Thyroid gland (tissue), 4 donors: ENCODE measurements at regions not wholly inside any gene's neighbourhood (a gene's known extent, or its start where the extent isn't known, plus 50 kb on each side); places are given as distances from the start of the nearest gene placed in this dataset.

Experiments
- DNase-seq, 2 donors: peaks; one replicate each; pipeline ENCODE4 v3.0.0-alpha.2; 2019
- H3K27ac ChIP-seq, 3 donors: fragments of 200-600 bp; sonication (generic); 1 replicate in 2 of 3; 2 replicates in 1 of 3; pipeline ENCODE4 v1.5.1; 2016 to 2019; ENCODE audit warnings: mild to moderate bottlenecking in 1 of 3, moderate library complexity in 1 of 3
- H3K27me3 ChIP-seq: fragments of 200-600 bp; sonication (generic); one replicate; pipeline ENCODE4 v1.5.1; 2019
- H3K36me3 ChIP-seq, 2 donors: fragments of 200-600 bp; sonication (generic); one replicate each; pipeline ENCODE4 v1.5.1; 2016 to 2019
- H3K4me1 ChIP-seq, 2 donors: fragments of 200-600 bp; sonication (generic); one replicate each; pipeline ENCODE4 v1.5.1; 2017 to 2019
- H3K4me3 ChIP-seq, 3 donors: fragments of 200-600 bp; sonication (generic); replicated peaks in 1 of 3; 1 replicate in 2 of 3; 2 replicates in 1 of 3; pipeline ENCODE4 v1.5.1; 2016; ENCODE audit warnings: mild to moderate bottlenecking in 1 of 3
- H3K9me3 ChIP-seq: fragments of 200-600 bp; sonication (generic); one replicate; pipeline ENCODE4 v1.5.1; 2017
- POLR2A ChIP-seq, 2 donors: fragments of 450-650 bp; IDR thresholded peaks; one replicate each; pipeline ENCODE4 v1.6.1; 2017; ENCODE audit warnings: antibody characterized with exemption in 2 of 2, mild to moderate bottlenecking in 2 of 2, moderate library complexity in 1 of 2
- WGBS, 2 donors: methylation state at CpG; one replicate each; pipeline ENCODE4 v1.1.5; 2017; 5-methylcytosine and 5-hydroxymethylcytosine counted together
- intact Hi-C: fragments of 100-400 bp; cut with DNase I; formaldehyde crosslinking; loops from one replicate; pipeline ENCODE4 v1.15.1; 2023
- TF ChIP-seq, protein P1 (sequence below), 6 experiments: fragments of 200-600 bp in 3 of 6; fragments of 450-650 bp in 3 of 6; sonication (generic) in 3 of 6; IDR thresholded peaks; one replicate each; pipeline ENCODE4 v1.5.1; 2016 to 2019; ENCODE audit warnings: antibody characterized with exemption in 6 of 6, mild to moderate bottlenecking in 2 of 6, inconsistent platforms in 1 of 6, moderate library complexity in 1 of 6

DNA sequence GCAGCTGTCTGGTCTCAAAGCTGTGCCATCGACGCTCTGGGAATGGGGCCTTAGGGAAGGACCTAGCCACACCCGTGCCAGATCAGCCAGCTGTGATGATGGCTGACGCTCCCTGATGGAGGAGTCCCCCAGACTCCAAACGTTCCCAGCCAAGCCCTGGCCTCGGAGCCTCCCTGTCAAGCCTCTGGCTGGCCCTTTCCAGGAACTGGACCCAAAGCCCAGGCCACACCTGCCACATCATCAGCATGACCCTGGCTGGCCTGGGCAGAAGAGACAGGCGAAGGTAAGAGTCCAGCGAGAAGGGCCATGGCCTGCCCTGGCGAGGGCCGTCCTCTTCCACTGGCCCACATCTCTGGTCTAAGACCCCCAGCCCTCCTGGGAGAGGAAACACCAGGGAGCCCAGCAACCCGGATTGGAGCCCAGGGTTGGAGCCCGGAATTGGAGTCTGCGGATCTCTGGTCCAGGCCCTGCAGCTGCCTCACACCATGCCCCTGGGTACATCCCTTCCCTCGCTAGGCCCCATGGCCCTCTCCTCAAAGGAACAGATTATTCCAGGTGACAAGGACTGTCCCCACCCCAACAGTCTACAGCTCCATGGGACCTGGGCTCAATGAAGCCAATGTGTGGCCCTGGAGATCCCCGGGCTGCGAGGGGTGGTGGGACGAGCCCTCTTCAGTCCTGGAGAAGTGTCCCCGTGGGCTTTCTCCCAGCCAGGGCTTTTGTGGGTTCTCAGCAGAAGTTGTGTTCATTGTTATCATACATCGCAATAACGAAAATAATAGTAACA is 105.1 kb upstream of the TNRC6C start:
- Histone ChIP-seq H3K27me3 (no peaks in the 10 kb centered on the region), H3K4me1 (no peaks in the 10 kb centered on the region), H3K36me3 (no peaks in the 10 kb centered on the region), H3K4me3 (no peak overlapping the region), H3K9me3 (no peaks in the 10 kb centered on the region), H3K27ac (no peak overlapping the region)
- intact Hi-C loops = no loop called here
- no peak for TF ChIP-seq POLR2A (IDR thresholded peaks at IDR 0.05)
- TF ChIP-seq, protein P1, sequence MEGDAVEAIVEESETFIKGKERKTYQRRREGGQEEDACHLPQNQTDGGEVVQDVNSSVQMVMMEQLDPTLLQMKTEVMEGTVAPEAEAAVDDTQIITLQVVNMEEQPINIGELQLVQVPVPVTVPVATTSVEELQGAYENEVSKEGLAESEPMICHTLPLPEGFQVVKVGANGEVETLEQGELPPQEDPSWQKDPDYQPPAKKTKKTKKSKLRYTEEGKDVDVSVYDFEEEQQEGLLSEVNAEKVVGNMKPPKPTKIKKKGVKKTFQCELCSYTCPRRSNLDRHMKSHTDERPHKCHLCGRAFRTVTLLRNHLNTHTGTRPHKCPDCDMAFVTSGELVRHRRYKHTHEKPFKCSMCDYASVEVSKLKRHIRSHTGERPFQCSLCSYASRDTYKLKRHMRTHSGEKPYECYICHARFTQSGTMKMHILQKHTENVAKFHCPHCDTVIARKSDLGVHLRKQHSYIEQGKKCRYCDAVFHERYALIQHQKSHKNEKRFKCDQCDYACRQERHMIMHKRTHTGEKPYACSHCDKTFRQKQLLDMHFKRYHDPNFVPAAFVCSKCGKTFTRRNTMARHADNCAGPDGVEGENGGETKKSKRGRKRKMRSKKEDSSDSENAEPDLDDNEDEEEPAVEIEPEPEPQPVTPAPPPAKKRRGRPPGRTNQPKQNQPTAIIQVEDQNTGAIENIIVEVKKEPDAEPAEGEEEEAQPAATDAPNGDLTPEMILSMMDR (IDR thresholded peaks at IDR 0.05) = no peak
- DNase-seq = no peak
- 93% methylated on average over 12 to 17 of the region's 20 CpGs for WGBS, 2 donors

DNA sequence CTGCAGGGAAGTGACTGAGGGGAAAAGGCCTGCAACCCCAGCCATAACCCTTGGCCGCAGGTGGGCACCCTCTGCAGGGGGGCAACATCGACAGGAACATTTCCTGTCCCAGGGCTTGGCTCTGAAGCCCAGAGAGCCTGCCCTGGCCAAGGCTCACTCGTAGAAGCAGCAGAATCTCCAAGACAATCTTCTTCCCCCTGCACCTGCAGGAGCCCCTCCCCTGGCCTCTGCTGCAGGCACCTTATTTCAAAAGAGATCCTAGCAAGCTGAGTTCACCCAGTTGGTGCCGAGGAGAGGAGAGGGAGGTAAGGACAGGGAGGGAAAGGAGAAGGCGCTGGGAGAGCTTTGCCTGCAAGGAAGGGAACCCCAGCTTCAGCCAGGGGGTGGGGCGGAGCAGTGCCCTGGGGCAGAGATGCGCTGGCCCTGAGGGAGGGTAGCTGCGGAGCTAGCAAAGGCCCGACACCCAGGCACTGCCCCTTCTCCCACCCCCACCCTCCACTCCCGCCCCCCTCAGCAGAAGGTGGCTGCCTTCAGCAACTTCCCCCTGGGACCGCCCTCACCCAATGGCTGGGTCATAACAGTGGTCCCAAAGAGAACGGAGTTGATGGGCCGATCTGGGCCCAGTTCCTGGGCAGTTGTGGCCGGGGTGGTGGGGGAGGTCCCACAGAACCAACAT is 104.3 kb upstream of the TNRC6C start:
- TF ChIP-seq, protein P1 (IDR thresholded peaks at IDR 0.05) = no peak
- no peak for TF ChIP-seq POLR2A (IDR thresholded peaks at IDR 0.05)
- 80 to 82% methylated on average over 14 of the region's 14 CpGs for WGBS, 2 donors
- no peak for DNase-seq
- Histone ChIP-seq H3K36me3 (no peaks in the 10 kb centered on the region), H3K4me3 (no peak overlapping the region), H3K9me3 (no peaks in the 10 kb centered on the region), H3K27ac (no peak overlapping the region), H3K27me3 (no peaks in the 10 kb centered on the region), H3K4me1 (no peaks in the 10 kb centered on the region)
- intact Hi-C loops = no loop called here

DNA sequence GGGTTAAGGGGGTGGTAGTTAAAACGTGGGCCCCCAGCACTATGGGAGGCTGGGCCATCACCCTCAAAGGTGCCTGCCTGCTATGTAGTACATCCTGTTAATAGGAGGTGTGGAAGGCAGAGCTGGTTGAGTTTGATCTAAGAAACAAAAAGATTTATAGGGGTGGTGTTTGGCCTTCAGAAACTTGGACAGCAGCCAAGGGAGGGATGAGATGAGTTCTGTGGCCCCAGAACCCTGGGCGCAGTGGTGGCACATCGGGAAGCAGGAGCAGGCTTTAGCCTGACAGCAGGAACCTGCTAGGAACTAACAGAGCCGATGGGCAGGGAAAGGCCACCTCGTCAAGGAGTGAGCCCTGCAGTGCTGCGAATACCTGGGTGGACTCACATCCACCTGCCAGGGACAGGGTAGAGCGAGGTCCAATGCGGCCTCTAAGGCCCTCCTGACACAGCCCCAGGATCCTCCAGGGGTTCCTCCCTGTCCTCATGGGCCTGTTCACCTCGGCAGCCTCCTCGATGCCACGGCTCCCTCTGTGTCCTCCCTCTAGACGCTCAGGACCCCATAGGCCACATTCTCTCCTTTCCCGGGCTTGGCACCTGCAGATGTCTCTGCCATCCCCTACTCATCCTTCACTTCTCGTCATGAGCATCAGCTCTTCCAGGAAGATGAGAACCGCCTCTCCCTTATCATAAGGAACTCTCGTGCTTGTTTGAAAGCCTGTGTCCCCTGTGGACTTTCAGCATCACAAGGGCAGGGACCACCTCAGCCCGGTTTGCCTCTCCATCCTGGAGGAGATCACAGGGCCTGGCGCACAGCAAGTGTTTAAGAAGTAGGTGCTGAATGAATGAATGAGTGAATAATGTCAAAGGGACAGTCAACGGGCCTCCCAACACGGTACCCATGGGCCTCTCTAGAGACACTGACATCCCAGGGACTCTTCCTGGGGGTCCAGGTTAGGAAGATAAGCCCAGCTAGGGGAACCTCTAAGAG is 103.5 kb upstream of the TNRC6C start:
- 92% methylated on average over 20 of the region's 20 CpGs for WGBS, 2 donors
- DNase-seq = no peak
- H3K9me3 ChIP-seq = no peaks in the 10 kb centered on the region
- H3K27ac ChIP-seq = no peak overlapping the region
- H3K36me3 ChIP-seq = no peaks in the 10 kb centered on the region
- H3K4me1 ChIP-seq = no peaks in the 10 kb centered on the region
- no peaks in the 10 kb centered on the region for H3K27me3 ChIP-seq
- no peak overlapping the region for H3K4me3 ChIP-seq
- TF ChIP-seq POLR2A (IDR thresholded peaks at IDR 0.05) = no peak
- TF ChIP-seq, protein P1 (IDR thresholded peaks at IDR 0.05) = no peak
- intact Hi-C loops = no loop called here

DNA sequence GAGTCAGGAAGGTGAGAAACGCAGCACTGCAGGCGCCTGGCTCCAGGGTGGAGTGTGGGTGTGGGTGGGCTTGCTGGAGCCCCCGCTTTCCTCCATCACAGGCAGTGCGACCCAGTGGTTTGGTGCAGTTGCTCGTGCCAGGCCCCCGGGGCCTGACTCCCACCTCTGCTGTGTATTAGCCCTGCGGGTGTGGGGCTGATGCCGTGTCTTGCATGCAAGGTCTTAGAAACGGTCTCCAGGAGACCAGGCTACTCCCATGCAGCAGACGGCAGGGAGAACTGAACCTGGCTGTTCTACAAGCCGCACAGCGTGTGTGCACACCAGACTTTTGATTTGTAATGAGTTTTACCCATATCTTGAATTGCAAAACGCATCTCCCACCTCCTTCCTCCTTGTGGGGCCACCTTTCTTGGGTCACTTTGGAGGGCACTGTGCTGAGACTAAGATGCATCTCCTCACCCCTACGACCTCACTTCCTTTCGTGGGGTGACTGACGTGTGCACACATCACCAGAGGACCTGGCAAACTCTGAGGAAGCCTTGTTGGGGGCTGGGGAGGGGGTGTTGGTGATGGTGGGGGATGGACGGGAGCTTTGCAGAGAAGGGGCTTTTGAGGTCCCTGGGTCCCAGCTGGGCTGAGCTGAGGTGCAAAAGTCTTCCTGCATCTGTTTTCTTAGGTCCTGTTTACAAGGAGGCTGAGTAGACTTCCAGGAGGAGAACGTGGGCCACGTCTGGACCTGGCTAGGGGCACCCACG is 101.8 kb upstream of the TNRC6C start:
- Histone ChIP-seq H3K4me1 (no peaks in the 10 kb centered on the region), H3K27ac (no peak overlapping the region), H3K9me3 (no peaks in the 10 kb centered on the region), H3K36me3 (no peaks in the 10 kb centered on the region), H3K27me3 (no peaks in the 10 kb centered on the region), H3K4me3 (no peak overlapping the region)
- TF ChIP-seq, protein P1 (IDR thresholded peaks at IDR 0.05) = no peak
- TF ChIP-seq POLR2A (IDR thresholded peaks at IDR 0.05) = no peak
- WGBS, 2 donors = 79 to 85% methylated on average over 20 of the region's 20 CpGs
- intact Hi-C loops = no loop called here
- no peak for DNase-seq
